HG03066 (cell line): ENCODE measurements at regions not wholly inside any gene's neighbourhood (a gene's known extent, or its start where the extent isn't known, plus 50 kb on each side); places are given as distances from the start of the nearest gene placed in this dataset.
"Not testable (repeated sequence)": the region's sequence is repeated elsewhere in the genome, so short reads cannot be mapped to it uniquely, and the experiment has no call there.

Source experiments
- ATAC-seq: cut with Tn5 transposase; IDR thresholded peaks from one replicate; pipeline ENCODE4 v1.9.1; 2021; ENCODE audit warnings: low read depth; ENCODE audit not compliant: unreplicated experiment

DNA sequence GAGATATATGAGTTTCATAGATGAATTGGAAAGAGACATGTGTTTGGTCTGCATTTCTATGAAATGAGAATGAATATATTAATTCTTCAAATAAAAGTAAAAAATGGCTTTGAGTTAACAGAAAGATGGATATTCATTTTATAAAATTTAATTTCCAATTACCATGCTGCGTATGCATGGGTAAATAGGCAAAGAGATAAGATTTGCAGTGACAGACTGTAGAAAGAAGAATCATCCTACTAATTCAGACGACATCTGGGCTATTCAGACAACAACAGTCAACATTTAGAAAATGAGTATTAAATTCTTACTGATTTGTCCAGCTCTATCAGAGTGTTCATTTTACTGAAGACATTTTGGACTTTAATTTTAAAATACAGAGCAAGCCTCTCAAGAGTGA lies 602.2 kb upstream of the NRSN1 start:
- no peak for ATAC-seq

DNA sequence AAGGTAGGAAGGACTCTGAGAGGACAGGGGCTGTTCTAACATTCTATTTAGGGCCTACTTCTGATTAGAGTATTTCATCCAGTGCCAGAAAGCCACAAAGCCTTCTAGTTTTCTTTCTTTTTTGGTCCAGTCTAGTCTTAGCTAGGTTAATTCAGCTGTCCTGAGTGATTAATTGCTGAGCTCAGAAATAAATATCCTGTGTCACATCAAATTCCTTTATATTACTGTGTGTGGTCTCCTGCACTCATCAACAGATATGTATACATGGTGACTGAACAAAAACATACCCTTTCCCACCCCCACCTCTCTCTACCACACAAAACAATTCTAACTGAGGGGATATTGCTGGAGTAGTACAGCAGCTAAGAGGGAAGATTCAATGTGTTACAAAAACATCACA lies 601.5 kb upstream of the NRSN1 start:
- ATAC-seq, result no peak

DNA sequence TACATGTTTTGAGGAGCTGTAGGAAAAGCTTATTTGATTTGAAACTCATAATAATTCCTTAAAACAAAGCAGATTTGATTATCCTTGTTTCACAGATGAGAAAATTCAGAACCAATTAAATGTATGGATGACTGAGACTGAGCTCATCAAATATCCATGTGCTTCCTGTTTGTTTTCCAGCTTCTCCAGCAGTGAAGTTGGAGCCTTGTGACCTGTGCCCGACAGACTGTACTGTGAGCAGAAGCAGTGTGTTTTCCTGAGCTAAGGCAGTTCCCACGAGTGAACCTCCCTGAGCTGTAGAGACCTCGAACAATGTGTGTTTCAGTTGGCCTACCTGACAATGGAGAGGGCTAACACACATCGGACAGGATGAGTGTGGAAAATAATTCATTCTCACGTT lies 599.5 kb upstream of the NRSN1 start:
- ATAC-seq, result no peak

DNA sequence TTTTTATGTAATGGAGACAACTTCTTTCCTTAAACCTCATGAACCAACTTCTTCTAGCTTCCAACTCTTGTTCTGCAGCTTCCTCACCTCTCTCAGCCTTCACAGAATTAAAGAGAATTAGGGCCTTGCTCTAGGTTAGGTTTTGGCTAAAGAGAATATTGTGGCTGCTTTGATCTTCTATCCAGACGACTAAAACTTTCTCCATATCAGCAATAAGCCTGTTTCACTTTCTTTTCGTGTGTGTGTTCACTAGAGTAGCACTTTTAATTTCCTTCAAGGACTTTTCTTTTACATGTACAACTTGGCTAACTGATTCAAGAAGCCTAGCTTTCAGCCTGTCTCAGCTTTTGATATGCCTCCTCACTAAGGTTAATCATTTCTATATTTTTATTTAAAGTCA lies 596.1 kb upstream of the NRSN1 start:
- no peak for ATAC-seq

DNA sequence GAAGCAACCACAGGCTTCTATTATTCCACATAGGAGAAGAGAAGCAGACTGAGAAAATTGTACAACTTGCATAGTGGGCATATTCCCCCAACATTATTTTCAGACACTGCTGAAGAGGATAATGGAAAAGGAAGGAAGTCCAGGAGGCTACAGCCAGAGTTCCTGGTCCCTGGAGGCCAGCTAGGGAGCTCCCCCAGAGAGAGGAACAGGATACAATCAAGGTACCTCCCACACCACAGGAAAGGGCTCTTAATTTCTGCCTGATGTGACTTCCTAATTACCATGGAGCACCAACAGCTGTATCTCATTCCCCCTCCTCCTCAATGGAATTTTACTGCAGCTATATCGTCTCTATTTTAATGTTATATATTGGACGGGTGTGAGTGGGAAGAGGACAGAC lies 594.3 kb upstream of the NRSN1 start:
- no peak for ATAC-seq

DNA sequence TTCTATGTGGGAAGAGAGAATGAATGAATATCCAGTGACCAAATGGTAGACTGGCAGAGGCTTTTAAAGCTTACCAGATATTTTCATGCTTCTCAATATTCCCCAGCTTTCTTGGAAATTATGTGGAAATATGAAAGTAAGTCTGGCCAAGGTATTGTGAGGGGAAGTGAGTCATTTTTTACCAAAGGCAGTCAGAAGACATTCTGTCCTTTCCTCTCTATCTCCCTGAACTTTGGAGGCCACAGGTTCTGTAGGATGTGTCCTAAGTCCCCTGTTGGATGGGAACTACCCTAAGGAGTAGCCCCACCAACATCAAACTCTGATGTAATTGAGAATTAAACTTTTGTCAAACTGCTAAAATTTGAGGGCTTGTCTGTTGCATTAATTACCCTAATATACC lies 593.8 kb upstream of the NRSN1 start:
- ATAC-seq, result no peak

DNA sequence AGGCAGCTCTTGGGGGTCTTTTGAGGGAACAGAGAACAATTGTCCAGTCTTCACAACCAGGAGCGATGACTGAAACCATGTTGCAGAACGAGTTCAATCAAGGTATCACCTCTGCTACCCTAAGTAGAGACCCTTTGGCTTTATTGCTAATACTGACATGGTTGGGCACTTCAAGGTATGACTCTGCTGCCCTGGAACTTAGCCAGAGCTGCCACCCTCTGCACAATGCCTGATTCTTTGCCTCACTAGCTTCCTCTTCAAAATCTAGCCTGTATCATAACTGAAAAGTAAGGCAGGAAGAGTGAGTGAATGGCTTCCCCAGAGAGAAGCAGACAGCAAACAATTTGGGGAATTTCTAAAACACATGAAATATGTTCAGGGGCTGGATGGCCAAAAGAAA lies 592.7 kb upstream of the NRSN1 start:
- ATAC-seq, result no peak

DNA sequence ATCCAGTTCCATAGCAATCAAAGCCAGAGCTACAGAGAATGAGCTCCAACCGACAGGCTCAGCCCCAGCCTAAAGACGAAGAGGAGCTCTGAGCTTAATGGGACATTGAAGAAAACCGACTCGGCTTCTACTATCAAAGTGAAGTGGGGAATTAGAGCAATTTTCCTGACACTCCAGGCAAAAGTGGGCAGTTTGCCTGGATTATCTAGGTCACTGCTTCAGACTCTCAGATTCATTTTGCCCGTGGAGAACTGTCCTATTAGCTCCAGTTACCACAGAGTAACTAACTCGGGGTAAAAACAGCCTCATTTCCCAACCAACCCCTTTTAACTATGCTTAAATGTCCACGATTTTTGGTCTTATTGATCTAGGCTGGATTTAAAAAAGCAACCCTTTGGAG lies 592.1 kb upstream of the NRSN1 start:
- no peak for ATAC-seq

DNA sequence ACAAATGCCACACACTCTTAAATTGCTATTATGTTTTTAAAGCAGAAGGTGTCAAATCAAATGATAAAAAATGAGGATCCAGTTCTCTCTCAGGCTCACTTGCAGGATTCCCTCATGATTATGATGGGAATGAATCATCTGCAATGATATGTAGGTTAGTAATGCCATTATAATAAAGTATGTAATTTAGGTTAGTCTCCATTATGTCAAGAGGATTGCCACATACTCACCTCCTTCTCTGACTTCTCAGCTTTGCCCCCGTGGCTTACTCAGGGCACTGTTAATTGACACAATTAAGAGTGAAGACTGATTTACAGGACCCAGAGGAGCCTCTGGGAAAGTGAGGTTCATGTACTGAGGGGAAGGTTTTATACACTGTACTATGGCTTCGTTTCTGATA lies 591.7 kb upstream of the NRSN1 start:
- ATAC-seq, result no peak

DNA sequence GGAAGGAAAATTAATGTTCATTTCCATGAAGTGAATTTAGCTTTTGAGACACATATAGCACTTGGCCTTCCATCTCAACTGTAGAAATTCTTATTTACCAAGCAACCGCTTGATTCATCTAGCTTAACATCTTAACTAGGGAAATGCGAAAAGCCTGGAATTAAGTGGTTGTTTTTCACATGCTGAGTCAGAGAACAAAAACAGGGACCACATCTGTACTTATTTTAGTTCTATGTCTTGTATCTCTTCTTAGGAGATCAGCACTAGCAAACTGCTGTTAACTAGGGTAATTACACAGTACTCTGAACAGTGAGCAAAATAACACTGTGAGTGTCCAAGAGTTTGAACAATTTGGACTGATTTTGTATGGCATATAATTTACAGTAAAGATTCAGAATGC lies 590.9 kb upstream of the NRSN1 start:
- ATAC-seq, result no peak

DNA sequence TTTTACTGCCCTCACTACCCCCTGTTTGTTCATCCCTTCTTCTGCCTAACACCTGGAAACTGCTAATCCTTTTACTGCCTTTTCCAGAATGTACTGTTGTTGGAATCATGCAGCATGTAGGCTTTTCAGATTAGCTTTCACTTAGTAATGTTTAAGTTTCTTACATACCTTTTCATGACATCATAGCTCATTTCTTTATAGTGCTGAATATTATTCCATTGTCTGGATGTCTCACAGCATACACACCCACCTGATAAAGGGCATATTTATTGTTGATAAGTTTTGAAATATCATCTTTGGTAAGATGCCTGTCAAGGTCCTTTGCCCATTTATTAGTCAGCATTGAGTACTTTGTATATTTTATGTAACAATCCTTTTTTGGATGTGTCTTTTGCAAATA lies 588.2 kb upstream of the NRSN1 start:
- no peak for ATAC-seq

DNA sequence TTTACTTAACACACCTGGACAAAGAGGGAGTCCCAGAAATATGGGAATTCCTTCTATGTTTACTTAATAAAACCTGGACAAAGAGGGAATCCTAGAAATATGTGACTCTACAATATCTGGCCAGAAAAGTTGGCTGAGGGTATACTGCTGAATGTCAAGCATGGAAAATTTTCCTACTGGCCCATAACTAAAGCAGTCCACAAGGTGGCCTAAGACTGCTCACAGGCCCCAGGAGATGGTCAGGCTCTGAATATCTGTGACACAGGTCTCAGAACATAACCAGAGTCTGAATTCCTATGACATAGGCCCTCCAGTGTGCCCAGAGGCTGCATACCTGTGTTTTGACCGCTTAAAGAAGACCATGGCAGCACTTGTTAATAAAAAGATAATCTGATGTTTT lies 578.2 kb upstream of the NRSN1 start:
- no peak for ATAC-seq

DNA sequence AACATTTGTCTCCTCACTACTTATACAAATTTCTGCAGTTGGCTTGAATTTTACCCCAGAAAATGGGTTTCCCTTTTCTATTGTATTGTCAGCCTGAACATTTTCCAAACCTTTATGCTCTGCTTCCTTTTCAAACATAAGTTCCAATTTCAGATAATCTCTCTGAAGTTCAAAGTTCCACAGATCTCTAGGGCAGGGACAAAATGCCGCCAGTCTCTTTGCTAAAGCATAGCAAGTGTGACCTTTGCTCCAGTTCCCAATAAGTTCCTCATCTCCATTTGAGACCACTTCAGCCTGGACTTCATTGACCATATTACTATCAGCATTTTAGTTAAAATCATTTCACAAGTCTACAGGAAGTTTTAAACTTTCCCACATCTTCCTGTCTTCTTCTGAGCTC lies 571.1 kb upstream of the NRSN1 start:
- not testable (repeated sequence) for ATAC-seq

DNA sequence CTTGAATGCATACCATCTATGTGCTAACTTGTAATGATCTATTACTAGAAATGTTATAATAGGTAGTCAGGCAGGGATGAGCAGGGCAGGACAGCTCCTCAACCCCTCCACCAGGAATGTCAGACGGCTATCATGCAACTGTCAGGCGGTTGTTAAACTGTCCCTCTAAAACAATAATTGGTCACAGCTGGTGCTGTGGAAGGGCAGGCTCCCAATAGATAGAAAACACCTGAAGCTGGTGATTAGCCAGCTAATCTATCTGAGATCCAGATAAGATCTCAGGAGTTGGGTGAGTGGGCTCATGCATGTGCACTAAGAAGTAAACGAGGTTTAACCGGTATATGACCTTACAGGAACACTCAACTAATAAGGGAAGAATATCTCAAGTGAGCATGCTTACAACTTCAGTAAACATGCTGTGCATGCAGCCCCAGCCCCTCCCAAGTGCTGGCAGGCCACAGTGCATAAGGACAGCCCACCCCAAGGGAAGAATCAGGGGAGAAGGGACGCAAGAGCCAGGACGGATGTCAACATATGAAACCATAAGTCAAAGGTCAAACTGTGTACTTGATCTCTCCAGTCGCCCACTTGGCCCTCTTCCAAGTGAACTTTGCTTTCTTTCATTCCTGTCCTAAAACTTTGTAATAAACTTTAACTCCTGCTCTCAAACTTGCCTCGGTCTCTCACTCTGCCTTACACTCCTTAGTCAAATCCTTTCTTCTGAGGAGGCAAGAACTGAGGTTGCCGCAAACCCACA lies 566.2 kb upstream of the NRSN1 start:
- ATAC-seq, result no peak

DNA sequence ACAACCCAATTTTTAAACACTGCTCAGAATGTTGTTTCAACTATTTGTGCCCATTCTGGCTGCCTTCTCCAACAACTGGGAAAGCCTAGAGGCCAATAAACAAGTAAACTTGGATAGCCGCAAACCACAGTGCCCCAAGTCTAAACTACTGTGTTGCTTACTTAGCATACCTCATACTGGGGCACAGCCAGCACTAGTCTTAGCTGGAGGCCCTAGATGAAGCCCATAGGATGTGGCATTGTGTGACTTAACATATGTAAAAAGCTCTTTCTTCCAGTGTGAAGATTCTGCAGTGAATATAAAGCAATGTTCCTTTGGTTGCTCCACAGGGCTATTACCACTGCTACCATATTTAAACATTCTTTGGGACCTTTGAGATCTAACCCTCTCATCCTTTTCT lies 564.3 kb upstream of the NRSN1 start:
- no peak for ATAC-seq

DNA sequence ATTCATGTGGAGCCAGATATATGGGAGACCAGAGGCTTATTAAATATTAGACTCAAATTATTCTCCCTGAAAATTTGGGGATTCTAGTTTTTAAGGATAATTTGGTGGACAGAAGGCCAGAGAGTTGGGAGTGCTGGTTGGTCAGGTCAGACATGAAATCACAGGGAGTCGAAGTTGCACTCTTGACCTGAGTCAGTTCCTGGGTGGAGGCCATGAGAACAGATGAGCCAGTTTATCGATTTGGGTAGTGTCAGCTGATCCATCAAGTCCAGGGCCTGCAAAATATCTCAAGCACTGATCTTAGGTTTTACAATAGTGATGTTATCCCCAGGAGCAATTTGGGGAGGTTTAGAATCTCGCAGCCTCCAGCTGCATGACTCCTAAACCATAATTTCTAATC lies 563.5 kb upstream of the NRSN1 start:
- no peak for ATAC-seq

DNA sequence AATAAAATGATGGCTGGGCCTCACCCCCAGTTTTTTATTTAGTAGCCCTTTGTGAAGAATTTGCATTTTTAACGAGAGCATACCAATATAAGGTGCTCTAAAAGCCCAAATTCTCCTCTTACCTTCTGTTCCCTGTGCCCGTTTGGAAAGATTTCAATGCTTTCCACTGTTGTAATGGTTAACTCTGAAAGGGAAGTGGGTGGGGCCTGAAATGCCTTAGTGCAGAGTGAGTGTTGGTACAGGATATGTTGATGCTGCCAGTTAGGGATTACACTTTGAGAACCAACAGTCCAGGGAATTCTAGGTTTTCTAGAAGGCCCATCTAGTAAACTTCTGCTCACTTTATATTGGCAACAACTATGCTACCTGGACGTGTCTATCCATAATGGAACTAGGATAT lies 562.7 kb upstream of the NRSN1 start:
- no peak for ATAC-seq

DNA sequence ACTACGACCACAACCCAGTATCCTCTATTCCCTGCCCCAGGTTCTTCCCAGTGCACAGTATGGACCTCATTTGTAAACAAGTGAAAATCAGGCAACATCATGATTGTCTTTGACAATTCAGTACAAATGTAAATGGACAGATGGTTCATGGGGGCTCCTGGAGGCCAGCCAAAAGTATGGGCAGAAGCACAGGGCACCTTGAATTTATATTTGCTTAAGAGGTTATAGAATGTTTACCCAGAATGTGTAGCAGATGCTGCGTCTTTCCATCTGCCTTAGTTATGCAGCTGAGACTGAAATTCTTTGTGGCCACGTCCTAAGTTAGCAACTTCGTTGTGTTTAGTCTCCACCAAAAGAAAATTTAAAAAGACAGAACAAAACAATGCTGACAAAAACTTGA lies 559.6 kb upstream of the NRSN1 start:
- ATAC-seq, result no peak

DNA sequence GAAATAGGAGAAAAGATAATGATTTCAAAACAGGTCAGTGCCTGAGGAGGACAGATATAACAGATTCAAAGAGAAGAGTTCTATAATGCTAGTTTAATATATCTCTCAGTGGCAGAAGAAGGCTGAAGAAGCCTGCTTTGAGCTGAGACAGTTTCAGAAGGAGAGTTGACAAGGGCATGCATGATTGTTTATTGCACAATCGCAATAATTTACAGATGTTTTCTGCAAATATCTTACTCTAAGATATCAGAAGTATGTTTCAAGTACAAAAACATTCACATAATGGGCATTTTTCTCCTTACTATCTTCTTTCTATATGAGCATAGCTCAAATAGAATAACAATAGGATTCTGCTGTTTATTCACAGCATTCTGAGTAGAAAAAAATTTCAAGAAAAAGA lies 557.7 kb upstream of the NRSN1 start:
- no peak for ATAC-seq

DNA sequence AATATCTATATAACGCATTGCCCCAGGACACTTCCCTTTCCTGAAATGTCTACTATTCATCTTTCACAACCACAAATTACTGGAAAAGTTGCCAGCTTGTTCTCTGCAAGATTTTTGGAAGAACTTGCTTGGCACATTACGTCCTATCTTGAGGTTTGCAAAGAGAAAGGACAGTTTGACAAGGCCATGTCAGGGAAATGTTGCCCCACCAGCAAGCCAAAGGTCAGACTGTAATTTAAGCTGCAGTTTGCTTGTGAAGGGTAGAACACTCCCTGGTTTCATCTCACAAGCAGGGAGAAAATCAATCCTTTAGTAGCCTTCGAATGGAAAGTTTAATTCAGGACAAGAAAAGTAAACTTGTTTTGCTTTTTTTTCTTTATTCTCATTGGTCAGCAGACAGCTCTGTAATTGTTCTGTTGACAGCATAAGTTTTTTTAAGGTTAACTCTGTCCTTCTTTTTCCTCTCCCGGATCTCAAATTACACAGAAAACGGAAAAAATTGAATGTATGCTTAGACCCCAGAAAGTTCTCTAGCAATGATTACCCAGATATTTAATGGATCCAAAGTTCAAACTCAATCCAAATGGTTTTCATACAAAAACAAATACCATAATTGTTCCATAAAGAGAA lies 541.8 kb upstream of the NRSN1 start:
- ATAC-seq, result no peak

DNA sequence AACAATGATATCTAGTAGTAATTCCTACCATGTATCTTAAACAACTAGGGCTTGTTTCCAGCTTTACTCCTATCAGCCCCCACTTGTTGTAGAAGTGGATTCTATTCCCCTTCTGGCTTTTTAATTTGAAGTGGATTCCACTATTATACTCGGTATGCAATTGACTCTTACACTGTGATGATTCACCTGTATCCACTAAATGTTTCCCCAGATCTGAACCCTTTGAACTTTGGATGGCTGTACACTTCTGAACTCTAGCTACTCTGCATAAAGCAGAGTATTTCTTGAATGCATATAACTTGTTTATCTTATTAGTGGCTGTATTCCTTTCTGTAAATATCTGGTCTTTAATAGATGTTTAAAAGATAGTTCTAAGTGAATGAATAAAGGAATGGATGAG lies 538.4 kb upstream of the NRSN1 start:
- no peak for ATAC-seq

DNA sequence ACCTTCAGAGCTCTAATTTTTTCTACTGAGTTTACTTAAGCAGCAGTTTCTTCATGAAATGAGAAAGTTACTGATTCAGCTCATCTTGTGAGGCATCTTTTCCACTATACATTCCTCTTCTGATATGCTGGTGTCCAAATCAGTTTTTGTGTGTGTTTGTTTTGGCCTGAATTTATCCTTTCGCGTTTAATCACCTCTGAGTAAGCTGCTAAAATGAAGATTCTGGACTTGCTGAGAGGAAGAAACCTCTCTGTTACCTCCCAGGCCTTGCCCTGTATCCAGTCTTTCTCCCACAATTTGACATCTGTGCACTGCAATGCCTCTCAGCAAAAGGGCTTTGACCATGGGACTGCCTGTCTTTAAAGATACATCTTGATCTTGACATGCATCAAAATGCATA lies 536.2 kb upstream of the NRSN1 start:
- no peak for ATAC-seq
